ENCODE measurements at regions not wholly inside any gene's neighbourhood (a gene's known extent, or its start where the extent isn't known, plus 50 kb on each side); places are given as distances from the start of the nearest gene placed in this dataset.

GRCh38 chr1:98002288-98002687 lies 81.5 kb upstream of the DPYD start:
- no peaks in the 10 kb centered on the region for H3K36me3 Mint-ChIP-seq
- 88% methylated on average over 2 of the region's 2 CpGs for WGBS (ENCODE audit: insufficient coverage)

DNA sequence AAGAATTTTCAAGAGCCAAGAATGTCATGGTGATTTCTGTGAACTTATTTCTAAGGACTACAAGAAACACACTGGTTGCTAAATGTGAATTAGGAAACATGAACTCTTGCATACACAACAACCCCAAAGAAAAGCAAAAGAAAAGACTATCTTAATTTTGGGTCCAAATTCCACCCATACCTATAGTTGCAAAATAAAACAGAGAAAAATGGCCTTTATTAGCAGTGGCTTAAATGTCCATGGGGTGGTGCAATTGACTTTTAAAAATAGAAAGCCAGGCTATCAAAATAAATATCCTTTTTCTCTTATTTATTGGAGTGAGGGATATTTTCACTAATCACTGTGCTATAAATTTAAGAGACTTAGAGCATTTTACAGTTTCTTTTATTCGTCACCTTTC lies 80.9 kb upstream of the DPYD start:
- no peak overlapping the region for H3K27ac ChIP-seq (ENCODE audit: low read depth in 1 of 2, low read length in 2 of 2)
- no peak overlapping the region for H3K27ac Mint-ChIP-seq
- H3K4me1 ChIP-seq (ENCODE audit: control insufficient read depth in 1 of 2, insufficient read depth in 2 of 2, low read length in 2 of 2) = no peaks in the 10 kb centered on the region
- H3K9me3 Mint-ChIP-seq = no peaks in the 10 kb centered on the region
- WGBS (ENCODE audit: insufficient coverage) = no CpG with 5 or more reads among the region's 1 CpG
- no peaks in the 10 kb centered on the region for H4K20me1 ChIP-seq (ENCODE audit: insufficient read depth, low read length)
- H3K36me3 Mint-ChIP-seq = no peaks in the 10 kb centered on the region
- H3K4me1 Mint-ChIP-seq = no peaks in the 10 kb centered on the region
- H3K9ac ChIP-seq (ENCODE audit: insufficient read depth, low read length, poor library complexity, severe bottlenecking) = no peak overlapping the region
- H3K4me3 Mint-ChIP-seq = no peak overlapping the region
- peaks cover 0 to 1% (median 0%) of the 10 kb centered on the region in 3 donors for H3K27me3 Mint-ChIP-seq (ENCODE audit: low read depth in 3 of 3)
- no peaks in the 10 kb centered on the region for H3K27me3 ChIP-seq (ENCODE audit: control insufficient read depth in 2 of 2, insufficient read depth in 2 of 2, low read length in 2 of 2)
- no peak for DNase-seq
- H3K4me3 ChIP-seq (replicated peaks in 1 of 3; ENCODE audit: low read depth in 2 of 3, low read length in 3 of 3) = no peak overlapping the region
- TF ChIP-seq, protein P1, sequence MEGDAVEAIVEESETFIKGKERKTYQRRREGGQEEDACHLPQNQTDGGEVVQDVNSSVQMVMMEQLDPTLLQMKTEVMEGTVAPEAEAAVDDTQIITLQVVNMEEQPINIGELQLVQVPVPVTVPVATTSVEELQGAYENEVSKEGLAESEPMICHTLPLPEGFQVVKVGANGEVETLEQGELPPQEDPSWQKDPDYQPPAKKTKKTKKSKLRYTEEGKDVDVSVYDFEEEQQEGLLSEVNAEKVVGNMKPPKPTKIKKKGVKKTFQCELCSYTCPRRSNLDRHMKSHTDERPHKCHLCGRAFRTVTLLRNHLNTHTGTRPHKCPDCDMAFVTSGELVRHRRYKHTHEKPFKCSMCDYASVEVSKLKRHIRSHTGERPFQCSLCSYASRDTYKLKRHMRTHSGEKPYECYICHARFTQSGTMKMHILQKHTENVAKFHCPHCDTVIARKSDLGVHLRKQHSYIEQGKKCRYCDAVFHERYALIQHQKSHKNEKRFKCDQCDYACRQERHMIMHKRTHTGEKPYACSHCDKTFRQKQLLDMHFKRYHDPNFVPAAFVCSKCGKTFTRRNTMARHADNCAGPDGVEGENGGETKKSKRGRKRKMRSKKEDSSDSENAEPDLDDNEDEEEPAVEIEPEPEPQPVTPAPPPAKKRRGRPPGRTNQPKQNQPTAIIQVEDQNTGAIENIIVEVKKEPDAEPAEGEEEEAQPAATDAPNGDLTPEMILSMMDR (IDR thresholded peaks at IDR 0.05) = no peak
- no peaks in the 10 kb centered on the region for H3K36me3 ChIP-seq (replicated peaks in 1 of 2; ENCODE audit: control insufficient read depth in 1 of 2, insufficient read depth in 2 of 2, low read length in 2 of 2)
- H3K79me2 ChIP-seq (ENCODE audit: insufficient read depth, low read length) = no peaks in the 10 kb centered on the region
- no peak overlapping the region for H2AFZ ChIP-seq (ENCODE audit: insufficient read depth, low read depth, low read length, poor library complexity, severe bottlenecking)
- intact Hi-C loops (cut with micrococcal nuclease) = no loop called here
- no peak overlapping the region for H3K4me2 ChIP-seq (replicated peaks; ENCODE audit: extremely low read depth, low read length, poor library complexity, severe bottlenecking)
- no peaks in the 10 kb centered on the region for H3K9me3 ChIP-seq (replicated peaks in 1 of 2; ENCODE audit: control insufficient read depth in 1 of 2, insufficient read depth in 1 of 2, low read length in 2 of 2)

More at GRCh38 chr1:98002288-98002687, 81.5 kb upstream of the DPYD start:
- Histone ChIP-seq H2AFZ (ENCODE audit: insufficient read depth, low read depth, low read length, poor library complexity, severe bottlenecking) (no peak overlapping the region), H3K9ac (ENCODE audit: insufficient read depth, low read length, poor library complexity, severe bottlenecking) (no peak overlapping the region), H3K79me2 (ENCODE audit: insufficient read depth, low read length) (no peaks in the 10 kb centered on the region), H3K4me2 (replicated peaks; ENCODE audit: extremely low read depth, low read length, poor library complexity, severe bottlenecking) (no peak overlapping the region), H3K9me3 (replicated peaks in 1 of 2; ENCODE audit: control insufficient read depth in 1 of 2, insufficient read depth in 1 of 2, low read length in 2 of 2) (no peaks in the 10 kb centered on the region), H3K27ac (ENCODE audit: low read depth in 1 of 2, low read length in 2 of 2) (no peak overlapping the region), H3K4me3 (replicated peaks in 1 of 3; ENCODE audit: low read depth in 2 of 3, low read length in 3 of 3) (no peak overlapping the region), H3K4me1 (ENCODE audit: control insufficient read depth in 1 of 2, insufficient read depth in 2 of 2, low read length in 2 of 2) (no peaks in the 10 kb centered on the region), H3K27me3 (ENCODE audit: control insufficient read depth in 2 of 2, insufficient read depth in 2 of 2, low read length in 2 of 2) (no peaks in the 10 kb centered on the region), H4K20me1 (ENCODE audit: insufficient read depth, low read length) (no peaks in the 10 kb centered on the region), H3K36me3 (replicated peaks in 1 of 2; ENCODE audit: control insufficient read depth in 1 of 2, insufficient read depth in 2 of 2, low read length in 2 of 2) (no peaks in the 10 kb centered on the region)
- Mint-ChIP-seq H3K27ac (no peak overlapping the region), H3K4me1 (no peaks in the 10 kb centered on the region), H3K9me3 (no peaks in the 10 kb centered on the region), H3K27me3 (ENCODE audit: low read depth in 3 of 3) (peaks cover 0 to 1% (median 0%) of the 10 kb centered on the region in 3 donors), H3K4me3 (no peak overlapping the region)
- TF ChIP-seq, protein P1 (IDR thresholded peaks at IDR 0.05) = no peak
- no peak for DNase-seq
- intact Hi-C loops (cut with micrococcal nuclease) = no loop called here
